HG03575 (cell line): ENCODE measurements at regions not wholly inside any gene's neighbourhood (a gene's known extent, or its start where the extent isn't known, plus 50 kb on each side); places are given as distances from the start of the nearest gene placed in this dataset.

Source experiments
- ATAC-seq: cut with Tn5 transposase; IDR thresholded peaks from one replicate; pipeline ENCODE4 v1.9.1; 2021; ENCODE audit not compliant: unreplicated experiment, insufficient number of reproducible peaks, low FRiP score; ENCODE audit errors: extremely low read depth

GRCh38 chr1:114342376-114342775 lies 168.6 kb downstream of the TRIM33 start:
- ATAC-seq: no peak

GRCh38 chr1:114341856-114342255 lies 169.1 kb downstream of the TRIM33 start:
- no peak for ATAC-seq

- no peak for ATAC-seq
Measured at GRCh38 chr1:114341299-114341698, 169.7 kb downstream of the TRIM33 start.

GRCh38 chr1:114340892-114341291 lies 170.1 kb downstream of the TRIM33 start:
- ATAC-seq: no peak

DNA sequence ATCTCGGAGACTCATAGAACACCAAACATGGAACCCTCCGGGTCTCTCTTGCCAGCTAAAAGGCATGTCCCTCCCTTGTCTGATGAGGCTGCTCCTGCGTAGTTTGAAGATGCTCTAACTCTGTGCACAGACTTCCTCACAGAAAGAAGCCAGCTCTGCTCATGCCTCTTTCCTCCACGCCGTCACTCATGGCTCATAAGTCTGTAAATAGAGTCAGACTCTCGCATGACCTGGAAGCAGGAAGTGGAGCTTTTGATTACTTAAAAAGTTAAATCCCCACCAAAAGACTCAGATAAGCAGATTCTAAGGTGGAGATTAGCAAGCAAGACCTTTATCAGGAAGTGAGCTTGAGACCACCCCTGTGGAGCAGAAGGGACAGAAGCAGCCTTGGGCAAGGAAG lies 171.6 kb downstream of the TRIM33 start:
- no peak for ATAC-seq

- ATAC-seq: no peak
Measured at GRCh38 chr1:114338191-114338890, 172.7 kb downstream of the TRIM33 start.

DNA sequence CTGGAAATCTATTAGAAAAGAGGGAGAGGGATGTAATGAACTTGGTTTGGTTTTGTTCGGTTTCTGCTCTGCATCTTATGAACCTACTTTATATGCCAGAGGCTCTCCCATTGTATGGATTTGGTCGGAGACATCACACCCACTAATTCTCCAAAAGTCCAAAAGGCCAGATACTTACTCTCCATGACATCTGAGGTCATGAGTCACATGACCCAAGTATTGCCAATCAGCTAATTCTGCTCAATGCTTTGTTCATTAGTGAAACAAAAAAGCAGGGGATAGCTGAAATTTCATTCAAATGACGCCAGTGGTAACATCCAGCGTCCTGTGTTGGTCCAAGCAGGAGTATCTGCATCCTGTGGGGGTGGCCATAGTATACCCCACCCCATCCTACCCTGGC lies 173.6 kb downstream of the TRIM33 start:
- no peak for ATAC-seq

DNA sequence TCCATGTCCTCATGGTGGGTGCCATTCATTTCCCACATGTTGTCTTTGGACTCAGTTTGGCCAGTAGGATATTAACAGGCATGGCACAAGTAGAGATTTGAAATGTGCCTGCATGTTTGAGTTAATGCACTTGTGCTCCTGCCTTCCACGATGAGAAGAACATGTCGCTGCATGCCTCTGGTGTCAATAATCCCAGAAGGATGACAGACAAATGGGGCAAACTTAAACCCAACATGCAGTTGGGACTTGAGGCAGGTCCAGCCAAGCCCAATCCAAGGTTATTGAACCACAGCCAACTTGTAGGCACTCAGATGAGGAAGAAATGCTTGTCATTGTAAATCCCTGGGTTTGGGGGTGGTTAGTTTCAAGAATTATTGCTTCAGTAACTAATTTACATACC lies 174.6 kb downstream of the TRIM33 start:
- ATAC-seq: no peak

DNA sequence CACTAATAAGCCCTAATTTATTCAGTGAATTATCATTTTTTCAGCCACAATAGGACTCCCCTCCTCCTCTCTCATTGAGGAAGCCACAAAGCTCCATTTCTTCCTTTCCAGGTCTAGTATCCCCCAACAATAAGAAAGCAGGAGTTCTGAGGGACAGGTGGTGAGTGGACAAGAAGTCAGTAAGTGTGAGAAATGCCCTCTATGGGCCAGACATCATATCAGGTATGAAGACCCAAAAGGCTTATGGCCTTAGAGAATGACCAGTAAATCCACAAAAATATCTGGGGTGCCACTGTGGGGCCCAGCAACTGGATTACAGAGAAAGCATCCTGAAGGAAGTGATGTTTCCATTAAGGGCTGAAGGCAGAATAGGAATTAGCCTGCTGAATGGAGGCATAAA lies 175.7 kb downstream of the TRIM33 start:
- ATAC-seq: no peak

GRCh38 chr1:114334297-114334696 lies 176.7 kb downstream of the TRIM33 start:
- no peak for ATAC-seq

- no peak for ATAC-seq
Measured at GRCh38 chr1:114333690-114334089, 177.3 kb downstream of the TRIM33 start.

DNA sequence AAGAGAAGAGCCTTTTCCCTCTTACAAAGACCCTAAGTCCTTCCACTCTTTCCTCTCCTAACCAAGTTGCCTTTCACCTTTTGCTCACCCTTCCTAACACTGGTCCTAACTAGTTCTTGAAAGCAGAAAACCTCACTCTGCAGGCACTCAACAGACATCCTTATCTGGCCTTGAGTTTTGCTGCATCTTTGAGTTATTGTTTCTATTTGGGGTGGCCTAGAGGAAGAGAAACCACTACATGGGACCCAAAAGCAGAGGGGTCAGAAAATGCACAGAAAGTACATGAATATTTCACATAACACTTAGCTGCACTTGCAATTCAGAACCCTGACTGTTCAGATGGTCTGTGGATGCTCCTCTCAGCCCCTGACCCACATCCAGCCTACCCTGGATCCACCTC lies 178.3 kb upstream of the SYT6 start:
- no peak for ATAC-seq

DNA sequence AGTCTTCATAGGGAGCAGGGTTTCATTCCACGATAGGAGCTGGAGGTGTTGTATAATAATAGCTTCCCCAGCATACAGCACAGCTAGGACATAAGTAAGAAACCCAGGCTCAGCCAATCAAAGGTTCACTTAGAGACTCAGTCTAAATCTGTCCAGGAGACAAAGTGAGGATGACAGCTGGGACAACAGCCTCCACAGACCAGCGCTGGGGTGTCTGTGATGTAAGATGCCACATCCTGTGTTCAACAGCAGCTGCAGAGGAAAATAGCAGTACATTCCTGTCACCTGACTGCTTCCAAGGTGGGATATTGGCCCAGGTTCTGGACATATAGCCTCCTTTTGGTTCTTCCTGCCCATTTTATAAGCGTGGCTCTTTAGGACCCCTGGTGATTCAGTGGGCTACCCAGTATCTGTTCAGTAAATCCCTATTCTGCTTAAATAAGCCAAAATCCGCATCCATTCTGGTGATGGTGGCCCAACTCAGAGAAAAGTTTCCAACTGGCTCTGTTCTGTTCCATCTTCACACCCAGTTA lies 176.8 kb upstream of the SYT6 start:
- no peak for ATAC-seq

DNA sequence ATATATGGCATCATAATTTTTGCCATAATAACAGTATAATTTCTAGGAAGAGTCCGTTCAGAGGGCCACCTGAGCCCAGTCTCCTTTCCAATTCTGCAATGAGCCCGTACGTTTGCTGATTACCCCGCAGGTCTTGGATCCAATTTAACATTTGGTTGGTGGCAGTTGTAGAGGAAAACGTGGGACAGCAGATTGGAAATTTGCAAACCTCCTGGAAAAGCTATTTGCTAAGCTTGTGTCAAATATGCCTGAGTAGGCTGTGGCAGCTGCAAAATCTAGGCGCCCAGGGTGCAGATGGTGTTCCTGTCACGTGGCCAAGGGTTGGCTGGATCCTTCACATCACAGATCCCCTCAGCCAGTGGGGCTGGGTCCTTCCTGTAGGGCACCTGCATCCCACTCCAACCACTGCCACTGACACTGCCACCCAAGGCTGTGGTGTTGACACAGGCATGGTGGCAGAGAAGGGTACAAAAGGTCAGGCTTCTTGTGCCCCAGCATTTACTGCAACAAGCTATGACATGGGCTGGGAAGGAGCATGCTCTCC lies 174.8 kb upstream of the SYT6 start:
- no peak for ATAC-seq

DNA sequence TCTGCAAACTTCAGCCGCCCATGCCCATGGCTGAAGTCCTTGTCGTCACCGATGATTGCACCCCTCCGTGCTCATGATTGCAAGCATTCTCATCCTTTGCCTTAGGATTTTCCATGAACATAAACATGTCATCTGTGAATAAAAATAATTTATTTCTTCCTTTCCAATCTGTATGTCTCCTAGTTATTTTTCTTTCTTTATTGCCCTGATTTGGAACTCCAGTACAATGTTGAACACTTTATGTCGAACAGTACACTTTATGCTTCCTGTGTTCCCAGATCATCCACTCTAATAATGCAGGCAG lies 170.9 kb upstream of the SYT6 start:
- no peak for ATAC-seq

GRCh38 chr1:114323959-114324661 lies 170.4 kb upstream of the SYT6 start:
- ATAC-seq: no peak

DNA sequence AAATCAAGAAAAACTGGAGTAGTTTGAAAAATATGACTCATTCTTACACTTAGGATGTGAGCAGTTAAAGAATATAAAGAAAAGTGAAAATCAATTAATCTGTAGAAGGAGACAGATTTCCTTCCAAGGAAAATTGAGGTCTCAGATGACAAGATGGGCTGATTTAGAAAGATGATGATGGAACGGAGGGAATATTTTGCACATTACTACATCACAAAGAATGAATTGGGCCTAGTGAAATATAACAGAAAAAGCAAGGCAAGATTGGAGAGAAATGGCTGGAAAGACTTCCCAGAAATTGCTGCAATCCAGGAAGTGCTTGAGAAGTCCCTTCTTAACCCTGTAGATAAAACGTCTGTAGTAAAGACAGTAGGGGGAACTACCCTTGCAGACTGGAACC lies 169.1 kb upstream of the SYT6 start:
- ATAC-seq: no peak

- ATAC-seq: no peak
Measured at GRCh38 chr1:114322207-114322606, 168.5 kb upstream of the SYT6 start.

- ATAC-seq: no peak
Measured at GRCh38 chr1:114320586-114320985, 166.9 kb upstream of the SYT6 start.

- no peak for ATAC-seq
Measured at GRCh38 chr1:114319418-114319817, 165.7 kb upstream of the SYT6 start.
